Neuronal stem cell (in vitro differentiated cells): ENCODE measurements at regions not wholly inside any gene's neighbourhood (a gene's known extent, or its start where the extent isn't known, plus 50 kb on each side); places are given as distances from the start of the nearest gene placed in this dataset.

Experiments used
- DNase-seq: peaks from one replicate; pipeline ENCODE4 v3.0.0-alpha.2; 2013; ENCODE audit warnings: low spot score
- H2AFZ ChIP-seq: one replicate; pipeline ENCODE4 v1.6.1; 2013; ENCODE audit warnings: mild to moderate bottlenecking, low read length, inconsistent platforms
- H2AK5ac ChIP-seq: 2 replicates; pipeline ENCODE4 v1.6.1; 2013; ENCODE audit warnings: low read depth, mild to moderate bottlenecking, inconsistent platforms, low read length, moderate library complexity, mixed read lengths
- H2BK120ac ChIP-seq: 2 replicates; pipeline ENCODE4 v1.6.1; 2013; ENCODE audit warnings: low read depth, mild to moderate bottlenecking, inconsistent platforms, low read length, moderate library complexity, mixed read lengths
- H2BK12ac ChIP-seq: one replicate; pipeline ENCODE4 v1.6.1; 2013; ENCODE audit warnings: low read length, inconsistent platforms
- H2BK15ac ChIP-seq: 2 replicates; pipeline ENCODE4 v1.6.1; 2013; ENCODE audit warnings: mild to moderate bottlenecking, low read length, inconsistent platforms, mixed read lengths
- H2BK5ac ChIP-seq: one replicate; pipeline ENCODE4 v1.6.1; 2013; ENCODE audit warnings: inconsistent platforms, mild to moderate bottlenecking, low read length, moderate library complexity
- H3K14ac ChIP-seq: one replicate; pipeline ENCODE4 v1.6.1; 2013; ENCODE audit warnings: low read length, inconsistent platforms
- H3K18ac ChIP-seq: 2 replicates; pipeline ENCODE4 v1.6.1; 2013; ENCODE audit warnings: low read length, inconsistent platforms
- H3K23ac ChIP-seq: 2 replicates; pipeline ENCODE4 v1.6.1; 2013; ENCODE audit warnings: low read depth, mild to moderate bottlenecking, mixed read lengths, low read length, inconsistent platforms; ENCODE audit not compliant: poor library complexity
- H3K27ac ChIP-seq: replicated peaks from 3 replicates; pipeline ENCODE4 v1.5.1; 2013; ENCODE audit warnings: low read length, inconsistent platforms
- H3K27me3 ChIP-seq, 3 experiments: 2 replicates each; pipeline ENCODE4 v1.6.1; 2013; ENCODE audit warnings: low read length in 3 of 3, mild to moderate bottlenecking in 2 of 3, inconsistent platforms in 1 of 3, low read depth in 1 of 3, mixed read lengths in 1 of 3, moderate library complexity in 1 of 3; ENCODE audit not compliant: control insufficient read depth in 3 of 3, insufficient read depth in 3 of 3
- H3K36me3 ChIP-seq, 2 donors: replicated peaks in 1 of 2; 2 replicates each; pipeline ENCODE4 v1.6.1; 2013; ENCODE audit warnings: low read length in 2 of 2; ENCODE audit not compliant: control insufficient read depth in 2 of 2, insufficient read depth in 2 of 2
- H3K4ac ChIP-seq: 2 replicates; pipeline ENCODE4 v1.6.1; 2013; ENCODE audit warnings: inconsistent platforms, mild to moderate bottlenecking, low read length, moderate library complexity
- H3K4me1 ChIP-seq, 2 donors: 1 replicate in 1 of 2; 2 replicates in 1 of 2; pipeline ENCODE4 v1.6.1; 2013; ENCODE audit warnings: low read length in 2 of 2, low read depth in 1 of 2; ENCODE audit not compliant: control insufficient read depth in 2 of 2, insufficient read depth in 1 of 2
- H3K4me2 ChIP-seq: one replicate; pipeline ENCODE4 v1.6.1; 2013; ENCODE audit warnings: mild to moderate bottlenecking, low read length, inconsistent platforms; ENCODE audit not compliant: insufficient read depth, poor library complexity, severe bottlenecking
- H3K4me3 ChIP-seq, 2 donors: 2 replicates each; pipeline ENCODE4 v1.5.1; 2013; ENCODE audit warnings: low read length in 2 of 2, mild to moderate bottlenecking in 2 of 2, inconsistent platforms in 1 of 2, moderate library complexity in 1 of 2
- H3K79me1 ChIP-seq: one replicate; pipeline ENCODE4 v1.6.1; 2013; ENCODE audit warnings: low read depth, mild to moderate bottlenecking, inconsistent platforms, low read length, moderate library complexity
- H3K9ac ChIP-seq: one replicate; pipeline ENCODE4 v1.6.1; 2013; ENCODE audit warnings: mild to moderate bottlenecking, low read depth, low read length, inconsistent platforms; ENCODE audit not compliant: poor library complexity
- H3K9me3 ChIP-seq, 2 donors: replicated peaks in 1 of 2; 2 replicates each; pipeline versions ENCODE3 to v1.6.1; 2013; ENCODE audit warnings: low read length in 2 of 2, mild to moderate bottlenecking in 2 of 2, inconsistent platforms in 1 of 2, low read depth in 1 of 2, mixed read lengths in 1 of 2, moderate library complexity in 1 of 2; ENCODE audit not compliant: control insufficient read depth in 2 of 2, insufficient read depth in 1 of 2
- H4K8ac ChIP-seq: one replicate; pipeline ENCODE4 v1.6.1; 2013; ENCODE audit warnings: low read depth, mild to moderate bottlenecking, inconsistent platforms, low read length, moderate library complexity
- H4K91ac ChIP-seq: one replicate; pipeline ENCODE4 v1.6.1; 2013; ENCODE audit warnings: low read length, low read depth, mild to moderate bottlenecking, inconsistent platforms; ENCODE audit not compliant: poor library complexity
- WGBS, 2 donors: extraction: QIAGEN DNeasy Blood & Tissue Kit; methylation state at CpG; one replicate each; pipeline ENCODE4 v1.1.7; 2013; ENCODE audit warnings: missing lambda C conversion rate in 2 of 2, mixed read lengths in 1 of 2; ENCODE audit not compliant: insufficient read length in 2 of 2, insufficient replicate concordance in 1 of 2; ENCODE audit errors: extremely low coverage in 2 of 2; 5-methylcytosine and 5-hydroxymethylcytosine counted together

GRCh38 chr12:74049348-74049747, 488.3 kb upstream of the ATXN7L3B start:
- Histone ChIP-seq H3K4me1 (no peaks in the 10 kb centered on the region), H3K79me1 (no peaks in the 10 kb centered on the region), H2BK12ac (no peak overlapping the region), H3K4me2 (no peak overlapping the region), H3K14ac (no peak overlapping the region), H2AK5ac (no peak overlapping the region), H3K18ac (no peak overlapping the region), H2BK5ac (no peak overlapping the region), H3K4me3 (no peak overlapping the region), H3K23ac (no peak overlapping the region), H4K8ac (no peak overlapping the region), H3K9ac (no peak overlapping the region), H3K9me3 (no peaks in the 10 kb centered on the region), H3K36me3 (no peaks in the 10 kb centered on the region), H4K91ac (no peak overlapping the region), H2BK15ac (no peak overlapping the region), H2BK120ac (no peak overlapping the region), H3K4ac (no peak overlapping the region), H2AFZ (no peak overlapping the region), H3K27ac (no peak overlapping the region), H3K27me3 (no peaks in the 10 kb centered on the region)
- DNase-seq, result no peak
- no CpG with 5 or more reads among the region's 3 CpGs for WGBS, 2 donors

GRCh38 chr12:74051848-74052247, 485.8 kb upstream of the ATXN7L3B start:
- Histone ChIP-seq H3K9me3 (no peaks in the 10 kb centered on the region), H3K4me3 (no peak overlapping the region), H3K4ac (no peak overlapping the region), H3K4me1 (no peaks in the 10 kb centered on the region), H3K36me3 (no peaks in the 10 kb centered on the region), H3K79me1 (no peaks in the 10 kb centered on the region), H3K4me2 (no peak overlapping the region), H2BK5ac (no peak overlapping the region), H3K9ac (no peak overlapping the region), H2AK5ac (no peak overlapping the region), H2BK12ac (no peak overlapping the region), H4K91ac (no peak overlapping the region), H3K14ac (no peak overlapping the region), H3K27ac (no peak overlapping the region), H3K27me3 (no peaks in the 10 kb centered on the region), H3K23ac (no peak overlapping the region), H3K18ac (no peak overlapping the region), H2BK120ac (no peak overlapping the region), H2AFZ (no peak overlapping the region), H4K8ac (no peak overlapping the region), H2BK15ac (no peak overlapping the region)
- no CpG with 5 or more reads among the region's 1 CpG for WGBS, 2 donors
- DNase-seq, result no peak

- no peaks in the 10 kb centered on the region for H3K4me1 ChIP-seq
- H3K9me3 ChIP-seq, result no peaks in the 10 kb centered on the region
- no peak overlapping the region for H2BK15ac ChIP-seq
- H3K9ac ChIP-seq, result no peak overlapping the region
- H2BK5ac ChIP-seq, result no peak overlapping the region
- no peak overlapping the region for H3K27ac ChIP-seq
- DNase-seq, result no peak
- H3K79me1 ChIP-seq, result no peaks in the 10 kb centered on the region
- H2BK12ac ChIP-seq, result no peak overlapping the region
- no peak overlapping the region for H4K91ac ChIP-seq
- no peak overlapping the region for H3K18ac ChIP-seq
- H2AK5ac ChIP-seq, result no peak overlapping the region
- no peak overlapping the region for H3K4me2 ChIP-seq
- H3K4ac ChIP-seq, result no peak overlapping the region
- no peak overlapping the region for H2BK120ac ChIP-seq
- no peak overlapping the region for H4K8ac ChIP-seq
- no CpG with 5 or more reads among the region's 2 CpGs for WGBS, 2 donors
- H3K23ac ChIP-seq, result no peak overlapping the region
- H3K36me3 ChIP-seq, result no peaks in the 10 kb centered on the region
- H3K27me3 ChIP-seq, result no peaks in the 10 kb centered on the region
- no peak overlapping the region for H2AFZ ChIP-seq
- H3K14ac ChIP-seq, result no peak overlapping the region
- no peak overlapping the region for H3K4me3 ChIP-seq
These were observed 471.2 kb upstream of the ATXN7L3B start for GRCh38 chr12:74066476-74066875.

GRCh38 chr12:74071182-74071581, 466.5 kb upstream of the ATXN7L3B start:
- H3K4me2 ChIP-seq, result no peak overlapping the region
- H3K9me3 ChIP-seq, result no peaks in the 10 kb centered on the region
- H3K18ac ChIP-seq, result no peak overlapping the region
- WGBS, 2 donors, result no CpG with 5 or more reads among the region's 3 CpGs
- no peak overlapping the region for H2BK15ac ChIP-seq
- H3K14ac ChIP-seq, result no peak overlapping the region
- no peaks in the 10 kb centered on the region for H3K79me1 ChIP-seq
- H2AFZ ChIP-seq, result no peak overlapping the region
- H3K36me3 ChIP-seq, result no peaks in the 10 kb centered on the region
- no peaks in the 10 kb centered on the region for H3K4me1 ChIP-seq
- H3K27me3 ChIP-seq, result no peaks in the 10 kb centered on the region
- no peak overlapping the region for H2BK120ac ChIP-seq
- no peak overlapping the region for H3K23ac ChIP-seq
- no peak for DNase-seq
- no peak overlapping the region for H3K27ac ChIP-seq
- no peak overlapping the region for H2BK5ac ChIP-seq
- no peak overlapping the region for H4K8ac ChIP-seq
- no peak overlapping the region for H3K9ac ChIP-seq
- no peak overlapping the region for H2BK12ac ChIP-seq
- H3K4me3 ChIP-seq, result no peak overlapping the region
- no peak overlapping the region for H3K4ac ChIP-seq
- H4K91ac ChIP-seq, result no peak overlapping the region
- H2AK5ac ChIP-seq, result no peak overlapping the region
